Neural progenitor cell (in vitro differentiated cells): ENCODE measurements at regions not wholly inside any gene's neighbourhood (a gene's known extent, or its start where the extent isn't known, plus 50 kb on each side); places are given as distances from the start of the nearest gene placed in this dataset.

ENCODE experiments used
- DNase-seq: peaks from one replicate; pipeline ENCODE4 v3.0.0-alpha.2; 2016; ENCODE audit warnings: low spot score
- H2AFZ ChIP-seq: fragments of 200-600 bp; sonication (generic); replicated peaks from 2 replicates; pipeline ENCODE4 v1.6.1; 2016; ENCODE audit warnings: antibody characterized with exemption
- H3F3A ChIP-seq: fragments of 200-600 bp; sonication (generic); 2 replicates; pipeline ENCODE4 v1.6.1; 2016; ENCODE audit warnings: antibody characterized with exemption, low read depth
- H3K27ac ChIP-seq: fragments of 200-600 bp; sonication (generic); 2 replicates; pipeline ENCODE4 v1.5.1; 2016; ENCODE audit warnings: mild to moderate bottlenecking
- H3K27me3 ChIP-seq: fragments of 200-600 bp; sonication (generic); 2 replicates; pipeline ENCODE4 v1.6.1; 2016; ENCODE audit warnings: mild to moderate bottlenecking, moderate library complexity
- H3K36me3 ChIP-seq: fragments of 200-600 bp; sonication (generic); 2 replicates; pipeline ENCODE4 v1.5.1; 2016
- H3K4me1 ChIP-seq: fragments of 200-600 bp; sonication (generic); 2 replicates; pipeline ENCODE4 v1.6.1; 2016; ENCODE audit warnings: mixed run types
- H3K4me2 ChIP-seq: fragments of 200-600 bp; sonication (generic); 2 replicates; pipeline ENCODE4 v1.6.1; 2016
- H3K4me3 ChIP-seq: fragments of 200-600 bp; sonication (generic); 2 replicates; pipeline ENCODE4 v1.5.1; 2016
- H3K79me2 ChIP-seq: fragments of 200-600 bp; sonication (generic); 2 replicates; pipeline ENCODE4 v1.6.1; 2016; ENCODE audit warnings: low read depth
- H3K9ac ChIP-seq: fragments of 200-600 bp; sonication (generic); 2 replicates; pipeline ENCODE4 v1.6.1; 2016
- H3K9me3 ChIP-seq: fragments of 200-600 bp; sonication (generic); 2 replicates; pipeline ENCODE4 v1.5.1; 2016; ENCODE audit warnings: low read depth
- H4K20me1 ChIP-seq: fragments of 200-600 bp; sonication (generic); 2 replicates; pipeline ENCODE4 v1.6.1; 2016; ENCODE audit warnings: low read depth
- H3K27ac Mint-ChIP-seq: 3 replicates; pipeline ENCODE4 v1.8.0; 2021; ENCODE audit warnings: mixed read lengths
- H3K27me3 Mint-ChIP-seq: 2 replicates; pipeline ENCODE4 v1.8.0; 2022; ENCODE audit warnings: low read depth, mild to moderate bottlenecking, inconsistent platforms, moderate library complexity, mixed read lengths; ENCODE audit not compliant: insufficient read depth
- H3K36me3 Mint-ChIP-seq: 3 replicates; pipeline ENCODE4 v1.8.0; 2021; ENCODE audit warnings: mixed read lengths
- H3K4me1 Mint-ChIP-seq: 3 replicates; pipeline ENCODE4 v1.8.0; 2021; ENCODE audit warnings: mixed read lengths
- H3K4me3 Mint-ChIP-seq: 3 replicates; pipeline ENCODE4 v1.8.0; 2021; ENCODE audit warnings: mild to moderate bottlenecking, moderate library complexity, mixed read lengths
- H3K9me3 Mint-ChIP-seq: 3 replicates; pipeline ENCODE4 v1.8.0; 2020; ENCODE audit warnings: mixed read lengths
- EZH2 ChIP-seq: fragments of 200-600 bp; sonication (generic); IDR thresholded peaks from 2 replicates; pipeline ENCODE4 v1.6.1; 2017; ENCODE audit warnings: antibody characterized with exemption, mild to moderate bottlenecking, moderate library complexity
- EZH2phosphoT487 ChIP-seq: fragments of 200-600 bp; sonication (generic); IDR thresholded peaks from 2 replicates; pipeline ENCODE4 v1.6.1; 2017; ENCODE audit warnings: antibody characterized with exemption
- TF ChIP-seq, protein P1 (sequence below): fragments of 200-600 bp; sonication (generic); IDR thresholded peaks from 2 replicates; pipeline ENCODE4 v1.5.1; 2017; ENCODE audit warnings: antibody characterized with exemption, mild to moderate bottlenecking

DNA sequence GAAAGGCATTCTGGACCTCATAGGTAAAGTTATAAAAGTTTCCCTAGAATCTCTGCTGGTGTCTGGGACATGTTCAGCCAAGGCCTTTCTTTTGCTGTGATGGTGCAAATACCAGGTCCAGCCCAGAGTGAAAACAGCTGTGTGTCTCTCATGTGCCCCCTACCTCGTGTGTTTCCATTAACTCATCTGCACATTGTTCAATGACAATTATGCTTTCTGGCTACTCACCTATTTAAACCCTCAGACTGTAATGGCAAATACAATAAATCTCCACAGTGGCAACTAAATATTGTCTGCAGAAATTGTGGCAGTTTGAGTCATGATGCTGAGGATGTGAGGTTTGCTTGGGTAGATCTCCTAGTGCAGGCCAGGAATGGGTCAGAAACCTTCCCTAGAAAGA lies 53.1 kb upstream of the GALNT15 start:
- no peak overlapping the region for H2AFZ ChIP-seq
- peaks cover 2% of the 10 kb centered on the region for H3K9me3 Mint-ChIP-seq
- H3K79me2 ChIP-seq, result no peaks in the 10 kb centered on the region
- H3K36me3 ChIP-seq, result no peaks in the 10 kb centered on the region
- TF ChIP-seq, protein P1, sequence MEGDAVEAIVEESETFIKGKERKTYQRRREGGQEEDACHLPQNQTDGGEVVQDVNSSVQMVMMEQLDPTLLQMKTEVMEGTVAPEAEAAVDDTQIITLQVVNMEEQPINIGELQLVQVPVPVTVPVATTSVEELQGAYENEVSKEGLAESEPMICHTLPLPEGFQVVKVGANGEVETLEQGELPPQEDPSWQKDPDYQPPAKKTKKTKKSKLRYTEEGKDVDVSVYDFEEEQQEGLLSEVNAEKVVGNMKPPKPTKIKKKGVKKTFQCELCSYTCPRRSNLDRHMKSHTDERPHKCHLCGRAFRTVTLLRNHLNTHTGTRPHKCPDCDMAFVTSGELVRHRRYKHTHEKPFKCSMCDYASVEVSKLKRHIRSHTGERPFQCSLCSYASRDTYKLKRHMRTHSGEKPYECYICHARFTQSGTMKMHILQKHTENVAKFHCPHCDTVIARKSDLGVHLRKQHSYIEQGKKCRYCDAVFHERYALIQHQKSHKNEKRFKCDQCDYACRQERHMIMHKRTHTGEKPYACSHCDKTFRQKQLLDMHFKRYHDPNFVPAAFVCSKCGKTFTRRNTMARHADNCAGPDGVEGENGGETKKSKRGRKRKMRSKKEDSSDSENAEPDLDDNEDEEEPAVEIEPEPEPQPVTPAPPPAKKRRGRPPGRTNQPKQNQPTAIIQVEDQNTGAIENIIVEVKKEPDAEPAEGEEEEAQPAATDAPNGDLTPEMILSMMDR, result no peak
- TF ChIP-seq EZH2 (no peak), EZH2phosphoT487 (no peak)
- H3K4me1 Mint-ChIP-seq, result no peaks in the 10 kb centered on the region
- H4K20me1 ChIP-seq, result no peaks in the 10 kb centered on the region
- H3K4me3 Mint-ChIP-seq, result no peak overlapping the region
- H3K27me3 ChIP-seq, result no peaks in the 10 kb centered on the region
- H3K27ac ChIP-seq, result no peak overlapping the region
- no peak overlapping the region for H3K9ac ChIP-seq
- no peak for DNase-seq
- no peaks in the 10 kb centered on the region for H3K4me1 ChIP-seq
- no peak overlapping the region for H3K4me2 ChIP-seq
- H3K9me3 ChIP-seq, result no peaks in the 10 kb centered on the region
- no peaks in the 10 kb centered on the region for H3K27me3 Mint-ChIP-seq
- H3K27ac Mint-ChIP-seq, result no peak overlapping the region
- no peaks in the 10 kb centered on the region for H3K36me3 Mint-ChIP-seq
- no peaks in the 10 kb centered on the region for H3F3A ChIP-seq
- no peak overlapping the region for H3K4me3 ChIP-seq

DNA sequence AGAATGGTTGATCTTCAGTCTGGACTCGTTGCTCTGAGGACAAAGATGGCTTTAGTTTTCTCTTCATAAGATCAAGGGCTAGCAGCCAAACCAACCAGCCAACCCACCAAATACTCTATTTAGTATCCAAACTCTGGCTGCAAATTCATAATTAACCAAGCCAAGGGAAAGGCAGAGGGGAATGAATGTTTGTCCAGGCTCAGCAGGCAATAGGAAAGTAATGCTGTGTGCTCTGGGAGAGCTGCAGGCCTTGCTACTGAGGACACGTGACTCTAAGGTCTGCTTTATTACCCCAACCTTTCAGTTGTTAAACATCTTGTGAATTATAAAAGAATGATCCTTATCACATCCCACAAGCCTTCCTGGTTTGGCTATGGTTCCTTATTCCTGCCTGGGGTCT lies 52.3 kb upstream of the GALNT15 start:
- H3K4me2 ChIP-seq, result no peak overlapping the region
- H3K27ac ChIP-seq, result no peak overlapping the region
- Mint-ChIP-seq H3K36me3 (no peaks in the 10 kb centered on the region), H3K4me3 (no peak overlapping the region), H3K27ac (no peak overlapping the region), H3K9me3 (peaks cover 2% of the 10 kb centered on the region), H3K27me3 (peaks cover 3% of the 10 kb centered on the region), H3K4me1 (no peaks in the 10 kb centered on the region)
- H3K4me3 ChIP-seq, result no peak overlapping the region
- no peaks in the 10 kb centered on the region for H3K9me3 ChIP-seq
- H2AFZ ChIP-seq, result no peak overlapping the region
- H3K79me2 ChIP-seq, result no peaks in the 10 kb centered on the region
- H3K27me3 ChIP-seq, result no peaks in the 10 kb centered on the region
- no peaks in the 10 kb centered on the region for H3K36me3 ChIP-seq
- no peaks in the 10 kb centered on the region for H4K20me1 ChIP-seq
- TF ChIP-seq, protein P1, result no peak
- TF ChIP-seq EZH2, result no peak
- no peak for TF ChIP-seq EZH2phosphoT487
- no peak for DNase-seq
- H3F3A ChIP-seq, result no peaks in the 10 kb centered on the region
- no peak overlapping the region for H3K9ac ChIP-seq
- no peaks in the 10 kb centered on the region for H3K4me1 ChIP-seq

DNA sequence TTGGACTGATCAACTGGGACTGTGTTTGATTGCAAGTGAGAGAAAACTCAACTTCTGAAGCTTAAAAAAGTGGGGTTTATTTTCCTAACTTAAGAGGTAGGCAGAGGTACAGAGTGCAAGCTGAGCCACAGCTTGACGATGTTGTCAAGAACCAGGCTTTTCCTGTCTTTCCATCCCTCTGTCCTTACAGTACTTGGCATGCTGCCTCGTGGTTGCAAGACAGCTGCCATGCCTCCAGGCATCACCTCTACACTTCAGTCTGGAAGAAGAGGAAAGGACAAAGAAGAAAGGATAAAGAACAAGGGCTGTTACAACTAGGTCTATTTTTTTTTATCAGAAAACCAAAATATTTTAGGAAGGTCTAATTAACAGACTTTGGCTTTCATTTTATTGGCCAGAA lies 51.8 kb upstream of the GALNT15 start:
- no peaks in the 10 kb centered on the region for H3K4me1 ChIP-seq
- H3K27ac Mint-ChIP-seq, result no peak overlapping the region
- peaks cover 3% of the 10 kb centered on the region for H3K27me3 Mint-ChIP-seq
- no peaks in the 10 kb centered on the region for H3K79me2 ChIP-seq
- H2AFZ ChIP-seq, result no peak overlapping the region
- DNase-seq, result no peak
- H3K9me3 Mint-ChIP-seq, result peaks cover 2% of the 10 kb centered on the region
- H3K4me2 ChIP-seq, result no peak overlapping the region
- no peak overlapping the region for H3K4me3 Mint-ChIP-seq
- no peaks in the 10 kb centered on the region for H3K9me3 ChIP-seq
- H3K27me3 ChIP-seq, result no peaks in the 10 kb centered on the region
- no peaks in the 10 kb centered on the region for H3K4me1 Mint-ChIP-seq
- H3K36me3 ChIP-seq, result no peaks in the 10 kb centered on the region
- H3K27ac ChIP-seq, result no peak overlapping the region
- no peaks in the 10 kb centered on the region for H4K20me1 ChIP-seq
- H3F3A ChIP-seq, result no peaks in the 10 kb centered on the region
- H3K4me3 ChIP-seq, result no peak overlapping the region
- H3K36me3 Mint-ChIP-seq, result no peaks in the 10 kb centered on the region
- TF ChIP-seq EZH2phosphoT487, result no peak
- TF ChIP-seq EZH2, result no peak
- TF ChIP-seq, protein P1, result no peak
- no peak overlapping the region for H3K9ac ChIP-seq

DNA sequence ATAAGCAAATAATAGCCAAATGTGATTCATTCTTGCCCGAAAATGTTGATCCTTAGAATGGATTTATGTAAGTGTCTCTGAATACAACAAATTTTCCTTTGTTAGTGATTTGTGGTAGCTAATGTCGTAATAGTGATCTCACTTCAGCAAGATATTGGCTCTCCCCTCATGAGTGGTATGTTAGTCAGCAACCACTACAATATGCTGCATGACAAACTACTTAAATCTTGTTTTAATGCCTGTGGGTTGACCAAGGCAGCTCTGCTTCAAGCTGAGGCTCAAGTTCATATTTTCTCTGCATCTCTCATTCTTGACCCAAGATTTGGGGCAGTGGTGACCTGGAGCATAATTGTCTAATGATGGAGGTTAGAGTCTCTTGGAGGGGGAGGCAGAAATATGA lies 49.8 kb upstream of the GALNT15 start:
- Histone ChIP-seq H3K9ac (no peak overlapping the region), H3K4me2 (no peak overlapping the region)

More for the DNA sequence above, 49.8 kb upstream of the GALNT15 start:
- Mint-ChIP-seq H3K27me3 (peaks cover 3% of the 10 kb centered on the region), H3K4me1 (no peaks in the 10 kb centered on the region), H3K9me3 (no peaks in the 10 kb centered on the region), H3K36me3 (no peaks in the 10 kb centered on the region), H3K27ac (no peak overlapping the region), H3K4me3 (no peak overlapping the region)
- H3F3A ChIP-seq, result no peaks in the 10 kb centered on the region
- no peaks in the 10 kb centered on the region for H3K27me3 ChIP-seq
- H2AFZ ChIP-seq, result no peak overlapping the region
- no peak overlapping the region for H3K27ac ChIP-seq
- H3K79me2 ChIP-seq, result no peaks in the 10 kb centered on the region
- H3K4me3 ChIP-seq, result no peak overlapping the region
- H4K20me1 ChIP-seq, result no peaks in the 10 kb centered on the region
- H3K36me3 ChIP-seq, result no peaks in the 10 kb centered on the region
- TF ChIP-seq EZH2phosphoT487 (no peak), EZH2 (no peak)
- TF ChIP-seq, protein P1, result no peak
- no peaks in the 10 kb centered on the region for H3K9me3 ChIP-seq
- H3K4me1 ChIP-seq, result no peaks in the 10 kb centered on the region
- no peak for DNase-seq
